Neural progenitor cell (in vitro differentiated cells): ENCODE measurements at regions not wholly inside any gene's neighbourhood (a gene's known extent, or its start where the extent isn't known, plus 50 kb on each side); places are given as distances from the start of the nearest gene placed in this dataset.

Experiments used
- DNase-seq: peaks from one replicate; pipeline ENCODE4 v3.0.0-alpha.2; 2016; ENCODE audit warnings: low spot score
- H2AFZ ChIP-seq: fragments of 200-600 bp; sonication (generic); replicated peaks from 2 replicates; pipeline ENCODE4 v1.6.1; 2016; ENCODE audit warnings: antibody characterized with exemption
- H3F3A ChIP-seq: fragments of 200-600 bp; sonication (generic); 2 replicates; pipeline ENCODE4 v1.6.1; 2016; ENCODE audit warnings: antibody characterized with exemption, low read depth
- H3K27ac ChIP-seq: fragments of 200-600 bp; sonication (generic); 2 replicates; pipeline ENCODE4 v1.5.1; 2016; ENCODE audit warnings: mild to moderate bottlenecking
- H3K27me3 ChIP-seq: fragments of 200-600 bp; sonication (generic); 2 replicates; pipeline ENCODE4 v1.6.1; 2016; ENCODE audit warnings: mild to moderate bottlenecking, moderate library complexity
- H3K36me3 ChIP-seq: fragments of 200-600 bp; sonication (generic); 2 replicates; pipeline ENCODE4 v1.5.1; 2016
- H3K4me1 ChIP-seq: fragments of 200-600 bp; sonication (generic); 2 replicates; pipeline ENCODE4 v1.6.1; 2016; ENCODE audit warnings: mixed run types
- H3K4me2 ChIP-seq: fragments of 200-600 bp; sonication (generic); 2 replicates; pipeline ENCODE4 v1.6.1; 2016
- H3K4me3 ChIP-seq: fragments of 200-600 bp; sonication (generic); 2 replicates; pipeline ENCODE4 v1.5.1; 2016
- H3K79me2 ChIP-seq: fragments of 200-600 bp; sonication (generic); 2 replicates; pipeline ENCODE4 v1.6.1; 2016; ENCODE audit warnings: low read depth
- H3K9ac ChIP-seq: fragments of 200-600 bp; sonication (generic); 2 replicates; pipeline ENCODE4 v1.6.1; 2016
- H3K9me3 ChIP-seq: fragments of 200-600 bp; sonication (generic); 2 replicates; pipeline ENCODE4 v1.5.1; 2016; ENCODE audit warnings: low read depth
- H4K20me1 ChIP-seq: fragments of 200-600 bp; sonication (generic); 2 replicates; pipeline ENCODE4 v1.6.1; 2016; ENCODE audit warnings: low read depth
- H3K27ac Mint-ChIP-seq: 3 replicates; pipeline ENCODE4 v1.8.0; 2021; ENCODE audit warnings: mixed read lengths
- H3K27me3 Mint-ChIP-seq: 2 replicates; pipeline ENCODE4 v1.8.0; 2022; ENCODE audit warnings: low read depth, mild to moderate bottlenecking, inconsistent platforms, moderate library complexity, mixed read lengths; ENCODE audit not compliant: insufficient read depth
- H3K36me3 Mint-ChIP-seq: 3 replicates; pipeline ENCODE4 v1.8.0; 2021; ENCODE audit warnings: mixed read lengths
- H3K4me1 Mint-ChIP-seq: 3 replicates; pipeline ENCODE4 v1.8.0; 2021; ENCODE audit warnings: mixed read lengths
- H3K4me3 Mint-ChIP-seq: 3 replicates; pipeline ENCODE4 v1.8.0; 2021; ENCODE audit warnings: mild to moderate bottlenecking, moderate library complexity, mixed read lengths
- H3K9me3 Mint-ChIP-seq: 3 replicates; pipeline ENCODE4 v1.8.0; 2020; ENCODE audit warnings: mixed read lengths
- EZH2 ChIP-seq: fragments of 200-600 bp; sonication (generic); IDR thresholded peaks from 2 replicates; pipeline ENCODE4 v1.6.1; 2017; ENCODE audit warnings: antibody characterized with exemption, mild to moderate bottlenecking, moderate library complexity
- EZH2phosphoT487 ChIP-seq: fragments of 200-600 bp; sonication (generic); IDR thresholded peaks from 2 replicates; pipeline ENCODE4 v1.6.1; 2017; ENCODE audit warnings: antibody characterized with exemption
- TF ChIP-seq, protein P1 (sequence below): fragments of 200-600 bp; sonication (generic); IDR thresholded peaks from 2 replicates; pipeline ENCODE4 v1.5.1; 2017; ENCODE audit warnings: antibody characterized with exemption, mild to moderate bottlenecking

DNA sequence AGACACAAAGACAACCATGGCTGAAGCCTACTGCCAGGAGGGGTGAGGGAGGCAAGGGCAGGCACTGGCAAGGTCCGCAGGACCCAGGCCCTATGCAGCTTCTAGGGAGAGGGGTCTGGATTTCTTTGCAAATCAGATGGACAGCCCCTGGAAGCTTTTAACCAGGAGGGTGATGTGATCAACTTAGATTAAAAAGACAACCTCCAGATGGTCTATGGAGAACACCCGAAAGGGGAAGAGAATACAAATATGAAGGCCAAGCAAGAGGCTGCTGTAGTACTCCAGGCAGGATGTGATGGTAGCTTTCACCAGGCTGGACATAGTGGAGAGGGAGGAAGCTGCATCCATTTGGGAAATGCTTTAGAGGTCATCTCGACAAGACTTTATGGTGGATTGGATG lies 83.3 kb upstream of the TSPAN11 start:
- no peak overlapping the region for H3K4me3 Mint-ChIP-seq
- Histone ChIP-seq H2AFZ (no peak overlapping the region), H3K9ac (no peak overlapping the region), H3K27ac (no peak overlapping the region), H3K4me1 (no peaks in the 10 kb centered on the region), H3K4me2 (no peak overlapping the region), H3K27me3 (no peaks in the 10 kb centered on the region), H3F3A (no peaks in the 10 kb centered on the region), H4K20me1 (no peaks in the 10 kb centered on the region), H3K9me3 (no peaks in the 10 kb centered on the region), H3K36me3 (no peaks in the 10 kb centered on the region), H3K79me2 (no peaks in the 10 kb centered on the region), H3K4me3 (no peak overlapping the region)
- no peaks in the 10 kb centered on the region for H3K36me3 Mint-ChIP-seq
- no peak overlapping the region for H3K27ac Mint-ChIP-seq
- H3K9me3 Mint-ChIP-seq = no peaks in the 10 kb centered on the region
- DNase-seq = no peak
- H3K27me3 Mint-ChIP-seq = peaks cover 8% of the 10 kb centered on the region
- TF ChIP-seq EZH2 (no peak), EZH2phosphoT487 (no peak)
- TF ChIP-seq, protein P1, sequence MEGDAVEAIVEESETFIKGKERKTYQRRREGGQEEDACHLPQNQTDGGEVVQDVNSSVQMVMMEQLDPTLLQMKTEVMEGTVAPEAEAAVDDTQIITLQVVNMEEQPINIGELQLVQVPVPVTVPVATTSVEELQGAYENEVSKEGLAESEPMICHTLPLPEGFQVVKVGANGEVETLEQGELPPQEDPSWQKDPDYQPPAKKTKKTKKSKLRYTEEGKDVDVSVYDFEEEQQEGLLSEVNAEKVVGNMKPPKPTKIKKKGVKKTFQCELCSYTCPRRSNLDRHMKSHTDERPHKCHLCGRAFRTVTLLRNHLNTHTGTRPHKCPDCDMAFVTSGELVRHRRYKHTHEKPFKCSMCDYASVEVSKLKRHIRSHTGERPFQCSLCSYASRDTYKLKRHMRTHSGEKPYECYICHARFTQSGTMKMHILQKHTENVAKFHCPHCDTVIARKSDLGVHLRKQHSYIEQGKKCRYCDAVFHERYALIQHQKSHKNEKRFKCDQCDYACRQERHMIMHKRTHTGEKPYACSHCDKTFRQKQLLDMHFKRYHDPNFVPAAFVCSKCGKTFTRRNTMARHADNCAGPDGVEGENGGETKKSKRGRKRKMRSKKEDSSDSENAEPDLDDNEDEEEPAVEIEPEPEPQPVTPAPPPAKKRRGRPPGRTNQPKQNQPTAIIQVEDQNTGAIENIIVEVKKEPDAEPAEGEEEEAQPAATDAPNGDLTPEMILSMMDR = no peak
- H3K4me1 Mint-ChIP-seq = no peaks in the 10 kb centered on the region

- no peaks in the 10 kb centered on the region for H3K27me3 ChIP-seq
- no peak overlapping the region for H3K9ac ChIP-seq
- TF ChIP-seq, protein P1 = no peak
- TF ChIP-seq EZH2phosphoT487 (no peak), EZH2 (no peak)
- no peaks in the 10 kb centered on the region for H3K9me3 ChIP-seq
- peaks cover 13% of the 10 kb centered on the region for H3K27me3 Mint-ChIP-seq
- H3K4me1 ChIP-seq = no peaks in the 10 kb centered on the region
- H3K4me1 Mint-ChIP-seq = no peaks in the 10 kb centered on the region
- no peak overlapping the region for H3K27ac ChIP-seq
- H3K4me2 ChIP-seq = no peak overlapping the region
- no peaks in the 10 kb centered on the region for H3K36me3 Mint-ChIP-seq
- DNase-seq = no peak
- H3K36me3 ChIP-seq = no peaks in the 10 kb centered on the region
- no peak overlapping the region for H3K4me3 ChIP-seq
- H4K20me1 ChIP-seq = no peaks in the 10 kb centered on the region
- H2AFZ ChIP-seq = no peak overlapping the region
- no peaks in the 10 kb centered on the region for H3F3A ChIP-seq
- H3K79me2 ChIP-seq = no peaks in the 10 kb centered on the region
- H3K4me3 Mint-ChIP-seq = no peak overlapping the region
- H3K27ac Mint-ChIP-seq = no peak overlapping the region
- H3K9me3 Mint-ChIP-seq = no peaks in the 10 kb centered on the region
Observed at GRCh38 chr12:30840715-30841114, 85.8 kb upstream of the TSPAN11 start.

- Mint-ChIP-seq H3K27me3 (peaks cover 13% of the 10 kb centered on the region), H3K4me1 (no peaks in the 10 kb centered on the region), H3K27ac (no peak overlapping the region), H3K4me3 (no peak overlapping the region), H3K36me3 (no peaks in the 10 kb centered on the region), H3K9me3 (no peaks in the 10 kb centered on the region)
- Histone ChIP-seq H3K27me3 (no peaks in the 10 kb centered on the region), H3K27ac (no peak overlapping the region), H3K4me1 (no peaks in the 10 kb centered on the region), H4K20me1 (no peaks in the 10 kb centered on the region), H2AFZ (peak overlapping the region; percentile 26), H3K79me2 (no peaks in the 10 kb centered on the region), H3K9me3 (no peaks in the 10 kb centered on the region), H3K36me3 (no peaks in the 10 kb centered on the region), H3K4me2 (no peak overlapping the region), H3F3A (no peaks in the 10 kb centered on the region), H3K9ac (no peak overlapping the region), H3K4me3 (no peak overlapping the region)
- TF ChIP-seq, protein P1 = peak; percentile 31
- TF ChIP-seq EZH2 = no peak
- peak; percentile 33 for DNase-seq
Observed at GRCh38 chr12:30839643-30840220, 85.0 kb upstream of the CAPRIN2 start.
